Epithelial cell of esophagus (primary cell): ENCODE measurements at regions not wholly inside any gene's neighbourhood (a gene's known extent, or its start where the extent isn't known, plus 50 kb on each side); places are given as distances from the start of the nearest gene placed in this dataset.

ENCODE experiments used
- DNase-seq: peaks from one replicate; pipeline ENCODE4 v3.0.0; 2010; ENCODE audit warnings: low read depth
- H3K4me3 ChIP-seq: 2 replicates; pipeline ENCODE4 v1.5.1; 2011; ENCODE audit warnings: mild to moderate bottlenecking, low read length, control low read depth
- CTCF ChIP-seq: IDR thresholded peaks from 2 replicates; pipeline ENCODE4 v1.5.1; 2011; ENCODE audit warnings: low read depth, mild to moderate bottlenecking, low read length, control low read depth, inconsistent platforms; ENCODE audit not compliant: insufficient read depth; ENCODE audit errors: missing control alignments

- no peak for DNase-seq
- TF ChIP-seq CTCF: no peak
- H3K4me3 ChIP-seq: no peak overlapping the region
These were observed 156.5 kb downstream of the KCTD12 start for GRCh38 chr13:76729691-76730090.

- no peak overlapping the region for H3K4me3 ChIP-seq
- TF ChIP-seq CTCF: no peak
- DNase-seq: no peak
These were observed 160.3 kb downstream of the KCTD12 start for GRCh38 chr13:76725896-76726295.

- DNase-seq: no peak
- TF ChIP-seq CTCF: no peak
- H3K4me3 ChIP-seq: no peak overlapping the region
These were observed 161.0 kb downstream of the KCTD12 start for GRCh38 chr13:76725211-76725610.

- no peak for DNase-seq
- no peak overlapping the region for H3K4me3 ChIP-seq
- no peak for TF ChIP-seq CTCF
These were observed 161.8 kb downstream of the KCTD12 start for GRCh38 chr13:76724421-76724820.

- peak; percentile 54 for DNase-seq
These were observed 162.5 kb downstream of the KCTD12 start for GRCh38 chr13:76723551-76724232.

GRCh38 chr13:76722782-76723181 lies 163.4 kb downstream of the KCTD12 start:
- DNase-seq: no peak
- no peak overlapping the region for H3K4me3 ChIP-seq
- no peak for TF ChIP-seq CTCF

More at GRCh38 chr13:76723551-76724232, 162.5 kb downstream of the KCTD12 start:
- H3K4me3 ChIP-seq: no peak overlapping the region
- no peak for TF ChIP-seq CTCF

GRCh38 chr13:76720821-76721220 lies 165.4 kb downstream of the KCTD12 start:
- DNase-seq: no peak
- H3K4me3 ChIP-seq: no peak overlapping the region
- TF ChIP-seq CTCF: no peak
